HG03135 (cell line): ENCODE measurements at regions not wholly inside any gene's neighbourhood (a gene's known extent, or its start where the extent isn't known, plus 50 kb on each side); places are given as distances from the start of the nearest gene placed in this dataset.

ENCODE experiments used
- ATAC-seq: cut with Tn5 transposase; IDR thresholded peaks from one replicate; pipeline ENCODE4 v1.9.1; 2021; ENCODE audit warnings: mild to moderate bottlenecking, moderate library complexity; ENCODE audit not compliant: unreplicated experiment

- no peak for ATAC-seq
Measured at GRCh38 chr12:127435439-127435838, 831.5 kb upstream of the TMEM132C start.

- no peak for ATAC-seq
Measured at GRCh38 chr12:127438512-127439244, 828.3 kb upstream of the TMEM132C start.

GRCh38 chr12:127445581-127446139, 821.3 kb upstream of the TMEM132C start:
- no peak for ATAC-seq

- no peak for ATAC-seq
Measured at GRCh38 chr12:127448906-127449305, 818.1 kb upstream of the TMEM132C start.

- no peak for ATAC-seq
Measured at GRCh38 chr12:127450826-127451225, 816.1 kb upstream of the TMEM132C start.

GRCh38 chr12:127455347-127456265, 811.4 kb upstream of the TMEM132C start:
- ATAC-seq: no peak

GRCh38 chr12:127457726-127458125, 809.2 kb upstream of the TMEM132C start:
- ATAC-seq: no peak

GRCh38 chr12:127459166-127459565, 807.8 kb upstream of the TMEM132C start:
- no peak for ATAC-seq

GRCh38 chr12:127459687-127460086, 807.3 kb upstream of the TMEM132C start:
- ATAC-seq: no peak

- ATAC-seq: no peak
Measured at GRCh38 chr12:127463237-127463636, 803.7 kb upstream of the TMEM132C start.

- no peak for ATAC-seq
Measured at GRCh38 chr12:127469331-127469730, 797.6 kb upstream of the TMEM132C start.

GRCh38 chr12:127473766-127474165, 793.2 kb upstream of the TMEM132C start:
- ATAC-seq: no peak

GRCh38 chr12:127479256-127479655, 787.7 kb upstream of the TMEM132C start:
- no peak for ATAC-seq

GRCh38 chr12:127480775-127481314, 786.1 kb upstream of the TMEM132C start:
- ATAC-seq: no peak

GRCh38 chr12:127482950-127483349, 784.0 kb upstream of the TMEM132C start:
- no peak for ATAC-seq

GRCh38 chr12:127485528-127485927, 781.4 kb upstream of the TMEM132C start:
- ATAC-seq: no peak

- ATAC-seq: no peak
Measured at GRCh38 chr12:127487031-127487430, 779.9 kb upstream of the TMEM132C start.

- no peak for ATAC-seq
Measured at GRCh38 chr12:127489061-127489460, 777.9 kb upstream of the TMEM132C start.

- no peak for ATAC-seq
Measured at GRCh38 chr12:127494961-127495915, 771.7 kb upstream of the TMEM132C start.

GRCh38 chr12:127496255-127496654, 770.7 kb upstream of the TMEM132C start:
- ATAC-seq: no peak
